IMR-90 (cell line): ENCODE measurements at regions not wholly inside any gene's neighbourhood (a gene's known extent, or its start where the extent isn't known, plus 50 kb on each side); places are given as distances from the start of the nearest gene placed in this dataset.

Experiments used
- ATAC-seq: fragments of 200-7000 bp; cut with Tn5 transposase; 2 replicates; pipeline ENCODE4 v1.9.1; 2020; ENCODE audit warnings: low read depth, mild to moderate bottlenecking, moderate library complexity
- BruUV-seq: library from RNA; stranded (reverse); fragments of 400-500 nt; replicated peaks from 2 replicates; lab custom pipeline; 2021; lab: Mats Ljungman, UMichigan
- CTCF ChIA-PET: fragments of 300-600 bp; formaldehyde crosslinking; extraction: SDS; loops from one replicate; lab custom pipeline; 2021; ENCODE audit warnings: antibody characterized with exemption; lab: Yijun Ruan, JAX
- POLR2A ChIA-PET: fragments of 300-600 bp; sonication (Branson Sonifier 250); formaldehyde crosslinking; loops from one replicate; lab custom pipeline; 2022; ENCODE audit warnings: antibody characterized with exemption; ENCODE audit not compliant: unreplicated experiment; lab: Charles Lee
- DNase-seq: peaks from one replicate; pipeline ENCODE4 v3.0.0; 2013
- H2AFZ ChIP-seq: replicated peaks from 2 replicates; pipeline ENCODE3; 2013; ENCODE audit warnings: low read length, mild to moderate bottlenecking; ENCODE audit not compliant: poor library complexity
- H2AK5ac ChIP-seq: 2 replicates; pipeline ENCODE4 v1.6.1; 2013; ENCODE audit warnings: low read depth, low read length, inconsistent platforms
- H2AK9ac ChIP-seq: replicated peaks from 2 replicates; pipeline ENCODE3; 2013; ENCODE audit warnings: mild to moderate bottlenecking, low read depth, low read length, moderate library complexity; ENCODE audit not compliant: poor library complexity
- H2BK120ac ChIP-seq: 2 replicates; pipeline ENCODE4 v1.6.1; 2013; ENCODE audit warnings: low read depth, low read length, inconsistent platforms
- H2BK15ac ChIP-seq: 3 replicates; pipeline ENCODE4 v1.6.1; 2013; ENCODE audit warnings: low read depth, low read length, inconsistent platforms
- H2BK20ac ChIP-seq: 2 replicates; pipeline ENCODE4 v1.6.1; 2013; ENCODE audit warnings: low read depth, mild to moderate bottlenecking, inconsistent platforms, low read length, moderate library complexity
- H2BK5ac ChIP-seq: 2 replicates; pipeline ENCODE4 v1.6.1; 2013; ENCODE audit warnings: mild to moderate bottlenecking, low read depth, low read length, inconsistent platforms; ENCODE audit not compliant: poor library complexity, severe bottlenecking
- H3K14ac ChIP-seq: replicated peaks from 2 replicates; pipeline ENCODE4 v1.6.1; 2013; ENCODE audit warnings: low read depth, low read length, inconsistent platforms
- H3K18ac ChIP-seq: 2 replicates; pipeline ENCODE4 v1.6.1; 2013; ENCODE audit warnings: low read depth, low read length, control low read depth
- H3K23ac ChIP-seq: 2 replicates; pipeline ENCODE4 v1.6.1; 2013; ENCODE audit warnings: low read depth, low read length, inconsistent platforms
- H3K27ac ChIP-seq: 2 replicates; pipeline ENCODE4 v1.5.1; 2013; ENCODE audit warnings: mild to moderate bottlenecking, control low read depth, low read length; ENCODE audit not compliant: insufficient read depth
- H3K27me3 ChIP-seq: 2 replicates; pipeline ENCODE4 v1.6.1; 2013; ENCODE audit warnings: low read length; ENCODE audit not compliant: control insufficient read depth, insufficient read depth
- H3K36me3 ChIP-seq: 2 replicates; pipeline ENCODE4 v1.6.1; 2013; ENCODE audit warnings: low read length, mixed read lengths; ENCODE audit not compliant: control insufficient read depth, insufficient read depth
- H3K4ac ChIP-seq: 2 replicates; pipeline ENCODE4 v1.6.1; 2013; ENCODE audit warnings: low read depth, low read length, inconsistent platforms
- H3K4me1 ChIP-seq: 2 replicates; pipeline ENCODE4 v1.6.1; 2013; ENCODE audit warnings: low read length, mixed read lengths; ENCODE audit not compliant: control insufficient read depth, insufficient read depth
- H3K4me2 ChIP-seq: 2 replicates; pipeline ENCODE4 v1.6.1; 2013; ENCODE audit warnings: low read depth, mild to moderate bottlenecking, control low read depth, low read length, moderate library complexity
- H3K4me3 ChIP-seq: 2 replicates; pipeline ENCODE4 v1.5.1; 2013; ENCODE audit warnings: low read depth, mild to moderate bottlenecking, control low read depth, low read length, moderate library complexity; ENCODE audit not compliant: insufficient read depth
- H3K56ac ChIP-seq: 2 replicates; pipeline ENCODE4 v1.6.1; 2013; ENCODE audit warnings: low read length, inconsistent platforms; ENCODE audit not compliant: insufficient read depth; ENCODE audit errors: extremely low read depth
- H3K79me1 ChIP-seq, 2 experiments: 2 replicates each; pipeline ENCODE4 v1.6.1; 2013; ENCODE audit warnings: low read length in 2 of 2, inconsistent platforms in 1 of 2, low read depth in 1 of 2
- H3K9ac ChIP-seq: 2 replicates; pipeline ENCODE4 v1.6.1; 2013; ENCODE audit warnings: low read depth, low read length, control low read depth
- H3K9me1 ChIP-seq: 2 replicates; pipeline ENCODE4 v1.6.1; 2013; ENCODE audit warnings: low read length, inconsistent platforms; ENCODE audit not compliant: insufficient read depth
- H3K9me3 ChIP-seq: 2 replicates; pipeline ENCODE4 v1.6.1; 2013; ENCODE audit warnings: low read length; ENCODE audit not compliant: control insufficient read depth, insufficient read depth
- H4K20me1 ChIP-seq: 2 replicates; pipeline ENCODE4 v1.6.1; 2013; ENCODE audit warnings: low read length, inconsistent platforms; ENCODE audit not compliant: insufficient read depth
- H4K5ac ChIP-seq: 2 replicates; pipeline ENCODE4 v1.6.1; 2013; ENCODE audit warnings: mild to moderate bottlenecking, low read depth, low read length, control low read depth
- H4K8ac ChIP-seq, 2 experiments: 2 replicates each; pipeline ENCODE4 v1.6.1; 2013; ENCODE audit warnings: low read depth in 2 of 2, low read length in 2 of 2, control low read depth in 1 of 2, inconsistent platforms in 1 of 2
- H4K91ac ChIP-seq: 2 replicates; pipeline ENCODE4 v1.6.1; 2013; ENCODE audit warnings: low read depth, low read length, inconsistent platforms; ENCODE audit not compliant: insufficient read depth
- ELK1 ChIP-seq: fragments of 150-350 bp; IDR thresholded peaks from 2 replicates; pipeline ENCODE4 v1.6.1; 2016; ENCODE audit warnings: low read depth, mild to moderate bottlenecking, low read length, moderate library complexity, borderline replicate concordance
- MXI1 ChIP-seq: IDR thresholded peaks from 2 replicates; pipeline ENCODE4 v1.6.1; 2012; ENCODE audit warnings: low read depth, mild to moderate bottlenecking, low read length, moderate library complexity, borderline replicate concordance
- RFX5 ChIP-seq: IDR thresholded peaks from 2 replicates; pipeline ENCODE4 v1.8.0; 2012; ENCODE audit warnings: low read depth, mild to moderate bottlenecking, low read length, moderate library complexity
- SMC3 ChIP-seq: fragments of 150-350 bp; IDR thresholded peaks from 2 replicates; pipeline ENCODE4 v1.6.1; 2016; ENCODE audit warnings: low read depth, mild to moderate bottlenecking, antibody characterized with exemption, low read length, moderate library complexity
- WGBS, 2 experiments: methylation state at CpG; one replicate each; pipeline versions ENCODE4 v1.1.5 to v1.1.7; 2013; ENCODE audit warnings: missing lambda C conversion rate in 2 of 2; ENCODE audit not compliant: insufficient read length in 1 of 2; ENCODE audit errors: extremely low coverage in 2 of 2; 5-methylcytosine and 5-hydroxymethylcytosine counted together
- dilution Hi-C: fragments of 300-500 bp; cut with HindIII; formaldehyde crosslinking; loops from one replicate; pipeline ENCODE4 v1.14.3; 2018; ENCODE audit warnings: low sequenced_read_pairs; ENCODE audit not compliant: unreplicated experiment
- in situ Hi-C: fragments of 300-500 bp; cut with MboI; formaldehyde crosslinking; loops from 3 replicates; pipeline ENCODE4 v1.14.3; 2019; ENCODE audit warnings: low sequenced_read_pairs, inconsistent platforms, mixed read lengths
- intact Hi-C: fragments of 100-400 bp; cut with micrococcal nuclease; formaldehyde crosslinking; loops from 2 replicates; pipeline ENCODE4 v1.10.0; 2022

GRCh38 chr4:108453366-108453765, 167.0 kb upstream of the RPL34 start:
- no peaks in the 10 kb centered on the region for H4K20me1 ChIP-seq
- no peak overlapping the region for H3K4me2 ChIP-seq
- H3K18ac ChIP-seq = no peak overlapping the region
- no peak overlapping the region for H2BK15ac ChIP-seq
- no peak overlapping the region for H2BK5ac ChIP-seq
- no peak overlapping the region for H2AFZ ChIP-seq
- H3K9ac ChIP-seq = no peak overlapping the region
- no peak overlapping the region for H3K4me3 ChIP-seq
- intact Hi-C loops = no loop called here
- no peak overlapping the region for H3K4ac ChIP-seq
- no peak overlapping the region for H3K23ac ChIP-seq
- H3K14ac ChIP-seq = no peak overlapping the region
- H2AK9ac ChIP-seq = no peak overlapping the region
- no peaks in the 10 kb centered on the region for H3K79me1 ChIP-seq
- no peak overlapping the region for H2AK5ac ChIP-seq
- ChIA-PET CTCF (no interaction called here), POLR2A (no interaction called here)
- no peak overlapping the region for H4K91ac ChIP-seq
- ATAC-seq (no peak), DNase-seq (no peak)
- no peak overlapping the region for H2BK120ac ChIP-seq
- H4K5ac ChIP-seq = no peak overlapping the region
- dilution Hi-C loops = no loop called here
- H3K9me1 ChIP-seq = no peaks in the 10 kb centered on the region
- H3K9me3 ChIP-seq = no peaks in the 10 kb centered on the region
- in situ Hi-C loops = no loop called here
- peaks cover 2% of the 10 kb centered on the region; the same call in 1 of the 2 replicates for H3K27me3 ChIP-seq
- no TSS peak for BruUV-seq
- H3K4me1 ChIP-seq = no peaks in the 10 kb centered on the region
- H2BK20ac ChIP-seq = no peak overlapping the region
- no peak overlapping the region for H3K56ac ChIP-seq
- no peak overlapping the region for H3K27ac ChIP-seq
- WGBS, 2 experiments = no CpG with 5 or more reads among the region's 4 CpGs
- H3K36me3 ChIP-seq = no peaks in the 10 kb centered on the region
- no peak overlapping the region for H4K8ac ChIP-seq
- TF ChIP-seq ELK1 = no peak
- TF ChIP-seq RFX5 = no peak
- TF ChIP-seq SMC3 = no peak
- no peak for TF ChIP-seq MXI1
